GM12891 (cell line): ENCODE measurements at regions not wholly inside any gene's neighbourhood (a gene's known extent, or its start where the extent isn't known, plus 50 kb on each side); places are given as distances from the start of the nearest gene placed in this dataset.

Experiments used
- POLR2A ChIP-seq: IDR thresholded peaks from 2 replicates; pipeline ENCODE4 v1.6.1; 2011; ENCODE audit warnings: low read depth, low read length, control low read depth
- POLR2AphosphoS5 ChIP-seq: IDR thresholded peaks from 2 replicates; pipeline ENCODE4 v1.6.1; 2011; ENCODE audit warnings: low read depth, low read length, control low read depth
- POU2F2 ChIP-seq: IDR thresholded peaks from 2 replicates; pipeline ENCODE4 v1.6.1; 2011; ENCODE audit warnings: low read depth, mild to moderate bottlenecking, control low read depth, low read length, moderate library complexity
- SPI1 ChIP-seq: IDR thresholded peaks from 2 replicates; pipeline ENCODE4 v1.6.1; 2011; ENCODE audit warnings: low read depth, low read length, control low read depth
- TAF1 ChIP-seq: IDR thresholded peaks from 2 replicates; pipeline ENCODE4 v1.6.1; 2011; ENCODE audit warnings: low read depth, low read length, control low read depth

GRCh38 chr6:155614606-155615005 is 159.0 kb upstream of the NOX3 start:
- no peak for TF ChIP-seq POLR2A
- no peak for TF ChIP-seq POLR2AphosphoS5
- no peak for TF ChIP-seq SPI1
- no peak for TF ChIP-seq TAF1
- TF ChIP-seq POU2F2: no peak
